Loucy (cell line): ENCODE measurements at regions not wholly inside any gene's neighbourhood (a gene's known extent, or its start where the extent isn't known, plus 50 kb on each side); places are given as distances from the start of the nearest gene placed in this dataset.

Experiments used
- H2AFZ ChIP-seq: fragments of 200-600 bp; sonication (generic); 2 replicates; pipeline ENCODE4 v1.6.0; 2016; ENCODE audit warnings: antibody characterized with exemption, mild to moderate bottlenecking, low read length, moderate library complexity
- H3F3A ChIP-seq: fragments of 200-600 bp; 2 replicates; pipeline ENCODE4 v1.6.0; 2016; ENCODE audit warnings: antibody characterized with exemption, low read depth, mild to moderate bottlenecking
- H3K27me3 ChIP-seq: fragments of 200-600 bp; sonication (generic); 2 replicates; pipeline ENCODE4 v1.6.1; 2014; ENCODE audit warnings: low read length, mild to moderate bottlenecking; ENCODE audit not compliant: insufficient read depth, poor library complexity, severe bottlenecking
- H3K36me3 ChIP-seq: fragments of 200-600 bp; sonication (generic); 2 replicates; pipeline ENCODE4 v1.6.1; 2016; ENCODE audit warnings: low read length; ENCODE audit not compliant: insufficient read depth
- H3K4me1 ChIP-seq: fragments of 200-600 bp; sonication (generic); 2 replicates; pipeline ENCODE4 v1.5.1; 2014; ENCODE audit warnings: low read length, mild to moderate bottlenecking; ENCODE audit not compliant: insufficient read depth, poor library complexity, severe bottlenecking
- H3K4me2 ChIP-seq: fragments of 200-600 bp; sonication (generic); 2 replicates; pipeline ENCODE4 v1.6.0; 2014; ENCODE audit warnings: antibody characterized with exemption, low read length, low read depth, mild to moderate bottlenecking; ENCODE audit not compliant: poor library complexity, severe bottlenecking
- H3K4me3 ChIP-seq: fragments of 200-600 bp; sonication (generic); 2 replicates; pipeline ENCODE4 v1.5.1; 2014; ENCODE audit warnings: low read length, mild to moderate bottlenecking, mixed read lengths; ENCODE audit not compliant: poor library complexity, severe bottlenecking
- H3K79me2 ChIP-seq: fragments of 200-600 bp; sonication (generic); 2 replicates; pipeline ENCODE4 v1.6.1; 2014; ENCODE audit warnings: low read length; ENCODE audit not compliant: insufficient read depth
- H3K9ac ChIP-seq: fragments of 200-600 bp; sonication (generic); 2 replicates; pipeline ENCODE4 v1.6.0; 2014; ENCODE audit warnings: mild to moderate bottlenecking, low read depth, low read length, moderate library complexity; ENCODE audit not compliant: poor library complexity, severe bottlenecking
- H3K9me2 ChIP-seq: fragments of 200-600 bp; sonication (generic); replicated peaks from 2 replicates; pipeline ENCODE4 v1.6.1; 2016; ENCODE audit warnings: low read depth, low read length, mixed read lengths
- H3K9me3 ChIP-seq: fragments of 200-600 bp; sonication (generic); 2 replicates; pipeline ENCODE4 v1.6.1; 2014; ENCODE audit warnings: mild to moderate bottlenecking, antibody characterized with exemption, low read length, low read depth; ENCODE audit not compliant: insufficient read depth
- H4K20me1 ChIP-seq: fragments of 200-600 bp; sonication (generic); 2 replicates; pipeline ENCODE4 v1.6.0; 2014; ENCODE audit warnings: antibody characterized with exemption, low read length, mild to moderate bottlenecking; ENCODE audit not compliant: insufficient read depth, poor library complexity, severe bottlenecking
- EZH2phosphoT487 ChIP-seq: fragments of 200-600 bp; IDR thresholded peaks from 2 replicates; pipeline ENCODE4 v1.6.1; 2018; ENCODE audit warnings: antibody characterized with exemption, mild to moderate bottlenecking, moderate library complexity, borderline replicate concordance
- TF ChIP-seq, protein P1 (sequence below): fragments of 200-600 bp; sonication (generic); conservative IDR thresholded peaks from 2 replicates; pipeline ENCODE4 v1.5.1; 2014; ENCODE audit warnings: mild to moderate bottlenecking, antibody characterized with exemption, low read length

DNA sequence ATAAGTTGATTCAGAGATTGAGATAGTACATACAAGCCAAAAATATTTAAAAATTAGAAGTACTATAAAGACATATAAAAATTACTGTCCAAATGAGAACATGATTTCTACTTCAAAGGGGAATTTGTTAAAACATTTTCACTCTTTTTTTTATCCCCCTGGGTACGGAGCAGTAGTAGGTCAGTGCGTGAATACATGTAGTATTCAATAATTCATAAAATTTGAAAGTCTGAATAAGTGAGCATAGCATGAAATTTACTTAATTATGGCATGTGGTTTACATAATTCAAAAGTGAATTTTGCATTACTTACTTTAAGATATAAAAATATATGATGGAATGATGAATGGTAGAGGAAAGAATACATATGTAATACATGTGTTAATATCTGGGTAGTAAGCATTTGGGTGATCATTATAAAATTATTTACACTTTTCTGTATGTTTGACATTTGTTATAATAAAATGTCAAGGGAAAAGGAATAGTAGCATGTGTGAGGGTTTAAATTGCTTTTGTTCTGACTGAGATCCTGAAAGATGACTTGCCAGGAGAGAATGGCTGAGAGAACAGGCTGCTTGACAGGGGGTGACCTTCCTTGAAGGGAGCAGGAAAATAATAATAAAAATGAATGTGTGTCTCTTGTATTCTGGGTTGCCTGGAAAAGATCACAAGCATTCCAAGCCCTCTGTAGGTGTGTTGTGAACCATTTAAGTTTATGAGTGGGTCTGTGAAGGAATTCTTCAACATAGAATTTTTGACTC is 1178.8 kb downstream of the ZPLD1 start:
- Histone ChIP-seq H3K27me3 (no peaks in the 10 kb centered on the region), H3K36me3 (no peaks in the 10 kb centered on the region), H3K9ac (no peak overlapping the region)

DNA sequence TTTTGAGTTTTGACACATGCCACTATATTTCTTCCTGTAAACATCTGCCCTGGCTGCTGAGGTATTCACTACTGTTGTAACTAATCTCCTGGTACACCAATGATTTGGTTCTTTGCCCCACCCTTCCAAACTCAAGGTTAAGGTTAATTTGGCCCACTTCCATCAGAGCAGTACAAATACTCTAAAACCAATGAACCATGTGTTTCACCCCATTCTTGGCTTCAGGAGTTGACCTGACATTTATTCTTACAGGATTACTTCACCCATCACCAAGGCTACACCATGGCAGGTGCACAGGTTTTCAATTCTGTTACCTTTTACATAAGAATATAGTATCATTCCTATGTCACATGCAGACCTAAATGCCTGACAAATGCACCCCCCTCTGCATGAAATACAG is 1179.9 kb downstream of the ZPLD1 start:
- Histone ChIP-seq H3K9me2 (no peaks in the 10 kb centered on the region), H3K36me3 (no peaks in the 10 kb centered on the region), H3F3A (no peaks in the 10 kb centered on the region), H3K9ac (no peak overlapping the region), H3K4me2 (no peak overlapping the region), H3K4me1 (no peaks in the 10 kb centered on the region), H3K79me2 (no peaks in the 10 kb centered on the region), H3K27me3 (no peaks in the 10 kb centered on the region), H3K4me3 (no peak overlapping the region), H4K20me1 (no peaks in the 10 kb centered on the region), H2AFZ (no peak overlapping the region), H3K9me3 (peaks cover 4% of the 10 kb centered on the region; the same call in 1 of the 2 replicates)
- TF ChIP-seq, protein P1, sequence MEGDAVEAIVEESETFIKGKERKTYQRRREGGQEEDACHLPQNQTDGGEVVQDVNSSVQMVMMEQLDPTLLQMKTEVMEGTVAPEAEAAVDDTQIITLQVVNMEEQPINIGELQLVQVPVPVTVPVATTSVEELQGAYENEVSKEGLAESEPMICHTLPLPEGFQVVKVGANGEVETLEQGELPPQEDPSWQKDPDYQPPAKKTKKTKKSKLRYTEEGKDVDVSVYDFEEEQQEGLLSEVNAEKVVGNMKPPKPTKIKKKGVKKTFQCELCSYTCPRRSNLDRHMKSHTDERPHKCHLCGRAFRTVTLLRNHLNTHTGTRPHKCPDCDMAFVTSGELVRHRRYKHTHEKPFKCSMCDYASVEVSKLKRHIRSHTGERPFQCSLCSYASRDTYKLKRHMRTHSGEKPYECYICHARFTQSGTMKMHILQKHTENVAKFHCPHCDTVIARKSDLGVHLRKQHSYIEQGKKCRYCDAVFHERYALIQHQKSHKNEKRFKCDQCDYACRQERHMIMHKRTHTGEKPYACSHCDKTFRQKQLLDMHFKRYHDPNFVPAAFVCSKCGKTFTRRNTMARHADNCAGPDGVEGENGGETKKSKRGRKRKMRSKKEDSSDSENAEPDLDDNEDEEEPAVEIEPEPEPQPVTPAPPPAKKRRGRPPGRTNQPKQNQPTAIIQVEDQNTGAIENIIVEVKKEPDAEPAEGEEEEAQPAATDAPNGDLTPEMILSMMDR: no peak
- TF ChIP-seq EZH2phosphoT487: no peak

More for the DNA sequence above, 1178.8 kb downstream of the ZPLD1 start:
- Histone ChIP-seq H4K20me1 (no peaks in the 10 kb centered on the region), H3K4me3 (no peak overlapping the region), H3K4me2 (no peak overlapping the region), H3F3A (no peaks in the 10 kb centered on the region), H3K9me2 (no peaks in the 10 kb centered on the region), H3K79me2 (no peaks in the 10 kb centered on the region), H2AFZ (no peak overlapping the region), H3K9me3 (no peaks in the 10 kb centered on the region), H3K4me1 (no peaks in the 10 kb centered on the region)
- TF ChIP-seq, protein P1: no peak
- no peak for TF ChIP-seq EZH2phosphoT487

DNA sequence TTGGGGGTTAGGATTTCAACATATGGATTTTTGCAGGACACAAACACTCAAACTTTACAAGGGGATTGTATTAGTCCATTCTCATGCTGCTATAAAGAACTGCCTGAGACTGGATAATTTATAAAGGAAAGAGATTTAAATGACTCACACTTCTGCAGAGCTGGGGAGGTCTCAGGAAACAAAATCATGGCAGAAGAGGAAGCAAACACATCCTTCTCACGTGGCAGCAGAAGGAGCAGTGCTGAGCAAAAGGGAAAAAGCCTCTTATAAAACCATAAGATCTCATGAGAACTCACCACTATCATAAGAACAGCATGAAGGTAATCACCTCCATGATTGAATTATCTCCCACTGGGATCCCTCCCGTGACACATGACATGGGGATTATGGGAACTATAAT is 1183.1 kb downstream of the ZPLD1 start:
- Histone ChIP-seq H3K4me3 (no peak overlapping the region), H3F3A (no peaks in the 10 kb centered on the region)

More for the DNA sequence above, 1183.1 kb downstream of the ZPLD1 start:
- Histone ChIP-seq H3K36me3 (no peaks in the 10 kb centered on the region), H3K9me3 (peaks cover 4% of the 10 kb centered on the region; the same call in 1 of the 2 replicates), H4K20me1 (no peaks in the 10 kb centered on the region), H2AFZ (no peak overlapping the region), H3K9ac (no peak overlapping the region), H3K4me2 (no peak overlapping the region), H3K27me3 (no peaks in the 10 kb centered on the region), H3K79me2 (no peaks in the 10 kb centered on the region), H3K9me2 (no peaks in the 10 kb centered on the region), H3K4me1 (no peaks in the 10 kb centered on the region)
- TF ChIP-seq, protein P1: no peak
- TF ChIP-seq EZH2phosphoT487: no peak
